ENCODE measurements at regions not wholly inside any gene's neighbourhood (a gene's known extent, or its start where the extent isn't known, plus 50 kb on each side); places are given as distances from the start of the nearest gene placed in this dataset.
"Not testable (repeated sequence)": the region's sequence is repeated elsewhere in the genome, so short reads cannot be mapped to it uniquely, and the experiment has no call there.

DNA sequence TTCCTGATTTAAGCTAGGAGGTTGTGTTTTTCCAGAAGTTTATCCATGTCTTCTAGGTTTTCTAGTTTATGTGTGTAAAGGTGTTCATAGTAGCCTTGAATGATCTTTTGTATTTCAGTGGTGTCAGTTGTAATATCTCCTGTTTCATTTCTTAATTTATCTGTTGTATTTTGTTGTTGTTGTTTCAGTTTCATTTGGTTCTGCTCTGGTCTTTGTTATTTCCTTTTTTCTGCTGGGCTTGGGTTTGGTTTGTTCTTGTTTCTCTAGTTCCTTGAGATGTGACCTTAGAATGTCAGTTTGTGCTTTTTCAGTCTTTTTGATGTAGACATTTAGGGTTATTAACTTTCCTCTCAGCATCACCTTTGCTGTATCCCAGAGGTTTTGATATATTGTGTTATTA lies 62.8 kb downstream of the SCP2D1 start:
- DNase-seq, result not testable (repeated sequence)

DNA sequence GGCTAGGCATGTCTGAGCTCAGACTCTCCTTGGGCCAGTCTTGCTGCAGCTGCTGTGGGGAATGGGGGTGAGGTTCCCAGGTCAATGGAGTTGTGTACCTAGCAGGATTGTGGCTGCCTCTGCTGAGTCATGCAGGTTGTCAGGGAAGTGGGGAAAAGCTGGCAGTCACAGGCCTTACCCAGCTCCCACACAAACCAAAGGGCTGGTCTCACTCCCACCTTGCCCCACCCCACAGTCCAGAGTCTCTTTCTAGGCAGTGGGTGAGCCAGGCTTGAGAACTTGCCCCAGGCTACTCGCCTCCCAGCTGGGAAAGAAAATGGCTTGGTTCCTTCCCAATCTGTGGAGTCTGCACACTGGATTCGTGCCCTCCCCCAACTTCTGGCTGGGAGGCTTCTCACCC lies 65.7 kb downstream of the SCP2D1 start:
- no peak for DNase-seq

DNA sequence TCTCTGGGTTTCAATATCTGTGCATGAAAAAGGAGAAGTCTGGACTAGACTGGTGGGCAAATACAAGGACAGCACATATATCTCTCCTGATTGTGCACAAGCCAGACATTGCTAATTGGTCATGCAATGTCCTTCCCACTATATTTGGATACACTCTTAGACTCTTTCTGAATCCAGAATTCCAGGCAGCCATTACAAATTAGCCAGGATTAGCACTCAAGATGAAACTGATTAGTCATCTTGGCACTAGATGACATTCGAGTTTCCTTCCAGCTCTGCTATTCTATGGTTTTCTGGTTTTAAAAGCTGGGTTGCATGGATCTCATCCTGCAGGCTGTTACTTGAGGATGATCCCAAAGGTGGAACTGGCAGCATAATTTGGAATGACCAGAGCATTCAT lies 73.2 kb downstream of the SCP2D1 start:
- no peak for DNase-seq

DNA sequence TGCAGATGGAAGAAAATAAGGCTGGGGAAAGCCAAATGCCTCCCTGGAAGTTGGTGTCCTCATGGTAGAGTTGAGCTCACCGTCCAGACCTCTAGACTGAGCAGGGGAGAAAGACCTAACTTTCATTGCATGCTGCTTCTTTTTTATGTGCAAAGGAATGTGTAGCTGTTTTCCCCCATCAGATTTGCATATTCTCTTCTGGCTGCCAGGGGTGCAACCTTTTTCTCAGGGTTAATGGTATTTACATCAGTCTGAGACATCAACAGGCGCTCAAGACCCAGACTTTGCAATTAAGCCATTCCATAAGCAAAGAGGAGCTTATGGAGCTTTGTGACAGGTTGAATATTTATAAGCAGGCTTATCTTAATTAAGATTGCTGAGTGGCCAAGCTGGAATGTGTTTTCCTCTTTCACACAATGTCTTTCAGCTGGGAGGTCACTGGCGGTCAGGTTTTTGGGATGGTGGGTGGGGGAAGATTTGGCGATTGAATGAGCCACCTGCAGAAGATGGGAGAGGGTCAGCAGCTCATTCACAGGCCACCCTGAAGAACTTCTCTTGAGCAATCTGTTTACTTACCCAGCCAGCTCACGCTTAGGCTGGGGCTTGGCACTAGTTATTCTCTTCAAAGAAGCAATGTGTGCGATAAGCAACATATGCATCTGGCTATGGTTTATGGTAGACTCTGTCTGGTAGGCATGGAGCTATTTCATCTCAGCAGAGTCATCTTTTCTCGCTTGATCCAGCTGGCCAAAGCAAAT lies 88.6 kb downstream of the SCP2D1 start:
- DNase-seq, result no peak

DNA sequence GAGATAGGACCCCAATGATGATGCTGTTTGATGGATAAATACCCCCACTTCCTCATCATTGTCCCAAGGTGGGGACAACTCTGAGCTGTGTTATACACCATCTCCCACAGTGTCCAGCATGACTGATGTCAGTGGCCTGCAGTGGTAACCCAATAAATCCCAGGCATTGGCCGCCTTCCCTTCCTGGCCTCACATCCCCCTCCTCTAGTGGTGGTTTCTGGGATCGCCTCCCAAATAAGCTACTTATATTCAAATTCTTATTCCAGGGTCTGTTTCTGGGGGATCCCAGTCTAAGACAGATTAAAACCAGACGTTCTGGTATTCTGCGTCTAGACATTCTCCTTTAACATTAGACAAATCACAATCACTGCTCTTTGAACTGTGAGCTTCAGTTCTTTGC lies 90.6 kb downstream of the SCP2D1 start:
- no peak for DNase-seq

DNA sequence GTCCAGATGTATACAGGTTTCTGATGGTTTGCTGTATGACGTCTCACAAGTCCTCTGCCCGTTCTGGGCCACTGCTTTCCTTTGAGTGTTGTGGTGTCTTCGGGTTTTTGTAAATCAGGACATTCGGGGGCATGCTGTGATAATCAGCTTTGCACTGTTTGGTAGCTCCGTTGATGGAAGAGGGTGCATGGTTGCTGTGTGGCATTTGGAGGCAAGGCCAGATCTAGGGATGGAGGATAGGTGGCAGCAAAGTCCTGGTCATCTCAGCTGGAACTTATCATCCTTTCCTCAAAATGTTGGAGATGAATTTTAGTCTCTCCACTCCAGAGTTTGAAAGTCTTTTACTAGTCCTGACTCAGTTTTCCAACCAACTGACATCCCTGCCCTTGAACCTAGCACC lies 91.0 kb downstream of the SCP2D1 start:
- DNase-seq, result no peak

DNA sequence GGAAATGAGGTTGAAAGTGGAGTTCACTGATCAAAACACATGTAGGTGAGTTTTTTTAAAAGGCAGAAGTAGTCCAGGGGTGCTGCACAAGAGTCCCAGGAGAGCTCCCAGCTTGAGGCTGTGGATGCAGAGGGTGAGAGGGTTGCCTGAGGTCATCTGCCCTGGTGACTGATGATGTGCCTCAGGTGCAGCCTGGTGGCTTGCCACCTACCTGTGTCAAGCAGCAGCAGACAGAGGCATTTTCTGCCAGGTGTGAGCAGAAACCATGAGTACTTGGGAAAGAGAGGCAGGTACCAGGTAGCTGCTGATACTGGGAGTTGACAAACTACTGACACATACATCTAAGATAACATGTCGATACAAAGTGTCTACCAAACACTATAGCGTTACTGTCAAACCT lies 92.5 kb downstream of the SCP2D1 start:
- no peak for DNase-seq

DNA sequence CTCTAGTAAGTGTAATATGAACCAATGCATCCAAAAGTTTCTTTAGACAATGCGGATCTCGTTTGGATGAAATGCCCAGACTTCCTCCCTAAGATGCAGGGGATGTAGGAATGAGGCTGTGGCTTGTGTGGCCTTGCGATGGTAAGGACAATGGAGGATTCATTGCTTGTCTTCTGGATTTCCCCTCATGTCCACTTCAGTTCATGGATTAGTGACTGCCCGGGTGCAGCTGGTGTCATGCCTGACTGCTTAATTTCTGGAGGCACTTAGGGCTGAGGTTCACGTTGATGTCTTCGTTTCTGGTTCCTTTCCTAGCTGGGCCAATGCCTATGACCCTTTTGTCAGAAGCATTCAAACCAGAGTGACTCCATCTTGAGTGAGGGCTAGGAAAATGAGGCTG lies 93.8 kb downstream of the SCP2D1 start:
- no peak for DNase-seq

DNA sequence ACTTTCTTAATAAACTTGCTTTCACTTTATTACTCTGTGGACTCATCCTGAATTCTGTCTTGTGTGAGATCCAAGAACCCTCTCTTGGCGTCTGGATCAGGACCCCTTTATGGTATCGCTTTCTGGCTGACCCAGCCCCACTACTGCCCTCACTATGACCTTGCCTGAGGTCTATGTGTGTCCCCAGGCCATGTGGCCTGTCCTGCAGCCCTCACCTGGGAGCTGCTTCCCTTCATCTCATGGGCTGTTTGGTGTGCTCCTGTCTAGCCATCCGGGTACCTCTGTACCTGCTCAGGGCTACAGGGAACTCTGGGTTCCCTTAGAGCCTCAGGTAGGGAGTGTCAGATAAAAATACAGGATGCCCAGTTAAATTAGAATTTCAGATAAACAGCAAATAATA lies 94.5 kb downstream of the SCP2D1 start:
- DNase-seq, result no peak

DNA sequence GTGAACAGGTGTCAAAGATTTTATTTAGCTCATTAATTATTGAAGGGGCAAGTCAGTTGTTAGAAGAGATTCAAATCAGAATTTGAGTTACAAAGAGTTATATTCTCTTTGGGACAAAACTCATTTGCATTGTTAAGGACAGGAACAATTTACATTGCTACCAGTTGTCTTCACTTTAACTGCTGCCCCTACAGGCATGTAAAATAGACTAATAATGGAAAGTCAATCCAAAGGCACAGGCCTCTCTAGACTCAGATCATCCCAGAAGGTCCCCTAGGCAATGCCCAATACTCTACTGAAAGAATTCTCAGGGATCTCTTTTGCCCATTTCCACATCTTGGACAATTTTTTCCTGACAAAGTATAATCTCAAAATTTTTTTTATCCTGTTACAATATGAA lies 95.7 kb downstream of the SCP2D1 start:
- DNase-seq, result no peak

DNA sequence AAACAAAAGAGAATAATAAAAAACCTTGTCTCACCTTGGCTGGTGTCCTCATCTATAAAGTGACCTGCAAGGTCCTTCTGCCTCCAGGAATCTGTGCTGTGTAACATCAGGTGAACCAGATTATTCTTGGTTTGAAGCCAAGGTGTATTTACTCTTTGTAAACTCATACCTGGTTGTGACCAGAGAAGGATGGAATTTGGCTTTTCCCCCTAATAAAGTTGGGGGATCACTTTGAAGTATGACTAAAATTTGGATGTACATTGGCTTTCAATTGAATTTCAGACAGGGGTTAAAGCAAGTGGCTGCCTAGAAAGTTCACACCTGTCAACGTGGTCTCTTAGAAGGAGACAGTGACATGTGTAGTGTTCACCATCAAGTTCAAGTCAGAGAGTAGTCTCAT lies 100.1 kb downstream of the SCP2D1 start:
- DNase-seq, result no peak

DNA sequence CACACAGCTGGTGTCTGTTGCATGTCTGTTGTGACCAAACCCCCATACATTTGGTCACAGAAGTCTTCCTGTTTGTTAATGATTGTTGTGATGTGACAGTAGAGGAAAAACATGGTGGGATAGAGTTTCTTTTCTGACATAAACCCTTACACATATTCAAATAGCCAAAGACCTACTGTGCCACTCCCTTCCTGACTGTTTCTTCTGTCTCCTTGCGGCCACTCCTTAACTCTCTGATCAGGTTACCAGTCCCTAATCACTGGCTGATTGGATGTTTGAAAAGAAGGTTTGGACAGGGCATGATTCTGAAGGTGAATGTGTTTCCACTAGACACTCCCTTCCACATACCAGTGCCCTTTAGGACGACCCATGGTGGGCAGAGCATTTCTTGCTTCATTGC lies 101.2 kb downstream of the SCP2D1 start:
- no peak for DNase-seq

DNA sequence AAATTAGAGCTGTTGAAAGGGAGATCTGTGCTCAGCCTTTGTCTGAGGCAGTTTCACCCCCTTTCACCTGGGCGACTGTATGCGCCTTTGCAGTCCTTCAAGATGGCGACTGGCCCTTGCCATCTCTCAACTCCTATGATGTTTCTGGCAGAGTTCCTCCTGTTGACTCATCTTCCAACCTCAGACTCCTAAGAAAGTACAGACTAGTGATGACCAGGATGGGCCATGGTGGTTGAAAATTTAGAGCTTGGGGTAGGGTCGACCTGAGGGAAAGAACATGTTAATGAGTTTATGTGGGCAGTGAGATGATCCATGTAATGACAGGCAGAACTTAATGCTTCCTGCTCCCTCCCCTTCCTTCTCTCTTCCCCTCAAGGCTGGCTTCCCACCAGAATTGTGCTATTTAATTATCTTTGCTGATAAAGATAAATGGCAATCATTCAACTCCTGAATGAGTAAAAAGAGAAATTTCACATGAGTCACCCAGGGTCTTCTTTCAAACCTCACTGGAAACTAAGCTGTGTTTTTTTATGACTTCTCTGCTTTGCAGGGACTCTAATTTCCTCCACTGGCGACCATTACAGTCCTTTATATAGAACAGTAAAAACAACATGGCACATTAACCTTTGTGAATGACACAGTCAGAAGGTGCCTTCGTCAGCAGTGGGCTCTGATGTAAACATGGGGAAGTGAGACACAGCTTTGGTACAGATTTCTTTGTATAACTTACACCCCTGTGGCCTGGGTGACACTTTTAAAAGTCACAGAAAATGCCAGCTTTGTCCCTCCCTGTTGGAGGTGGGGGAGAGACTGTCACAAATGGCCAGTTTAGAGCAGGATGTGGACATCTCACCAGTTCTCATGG lies 103.5 kb downstream of the SCP2D1 start:
- DNase-seq, result no peak

DNA sequence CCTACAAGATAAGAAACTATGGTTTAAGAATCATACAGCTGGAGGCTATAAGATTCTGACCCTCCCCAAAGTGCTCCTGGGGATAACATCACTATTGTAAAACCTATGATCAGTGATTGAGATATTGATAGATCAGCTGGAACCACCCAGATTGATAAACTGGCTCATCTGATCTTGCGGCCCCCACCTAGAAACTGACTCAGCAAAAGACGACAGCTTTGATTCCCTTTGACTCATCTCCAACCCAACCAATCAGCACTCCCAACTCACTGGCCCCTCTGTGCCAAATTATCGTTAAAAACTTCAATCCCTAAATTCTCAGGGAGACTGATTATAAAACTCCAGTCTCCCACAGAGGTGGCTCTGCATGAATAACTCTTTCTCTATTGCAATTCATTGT lies 106.4 kb downstream of the SCP2D1 start:
- DNase-seq, result no peak

DNA sequence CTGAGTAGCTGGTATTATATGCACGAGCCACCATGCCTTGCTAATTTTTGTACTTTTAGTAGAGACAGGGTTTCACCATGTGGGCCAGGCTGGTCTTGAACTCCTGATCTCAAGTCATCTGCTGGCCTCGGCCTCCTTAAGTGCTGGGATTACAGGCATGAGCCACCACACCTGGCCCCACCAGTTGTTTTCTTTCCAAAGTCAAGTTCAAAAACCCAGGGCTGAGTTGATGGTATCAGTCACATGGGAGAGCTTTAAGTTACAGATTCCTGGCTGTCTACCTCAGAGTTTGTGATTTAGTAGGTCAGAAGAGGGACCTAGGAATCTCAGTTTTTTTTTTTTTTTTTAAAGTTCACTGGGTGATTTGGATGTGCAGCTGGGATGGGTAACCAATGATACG lies 107.7 kb downstream of the SCP2D1 start:
- DNase-seq, result no peak

DNA sequence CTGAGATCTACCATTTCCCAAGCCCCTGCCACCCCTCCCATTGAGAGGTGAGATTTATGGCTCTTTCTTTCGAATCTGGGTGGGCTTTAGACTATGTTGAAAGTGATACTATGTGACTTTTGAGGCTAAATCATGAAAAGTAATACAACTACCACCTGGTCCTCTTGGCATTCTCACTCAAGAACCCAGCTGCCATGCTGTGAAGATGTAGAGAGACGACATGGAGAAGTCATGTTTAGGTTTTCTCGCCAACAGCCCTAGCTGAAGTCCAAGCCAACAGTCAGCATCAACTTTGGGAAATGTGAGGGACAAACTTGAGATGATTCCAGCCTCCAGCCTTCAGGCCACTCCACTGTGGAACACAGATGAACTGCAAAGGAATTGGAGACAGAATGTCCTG lies 108.7 kb downstream of the SCP2D1 start:
- DNase-seq, result no peak

DNA sequence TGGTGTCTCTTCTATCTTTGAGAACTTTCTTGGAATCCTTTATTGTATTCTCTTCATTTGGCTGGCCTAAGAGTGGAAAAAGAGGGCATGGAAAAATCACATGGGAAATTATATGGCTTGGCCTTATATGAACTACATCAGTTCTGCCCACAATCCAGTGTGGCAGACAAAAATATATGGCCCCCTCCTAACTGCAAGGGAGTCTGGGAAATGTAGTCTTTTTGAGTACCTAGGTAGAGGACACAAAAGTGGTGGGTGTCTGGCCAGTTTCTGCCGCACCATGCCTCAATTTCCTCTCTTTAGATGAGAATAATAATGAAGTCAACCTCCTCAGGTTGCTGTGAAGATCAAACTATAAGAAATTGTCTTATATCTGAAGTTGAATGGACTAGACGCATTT lies 109.3 kb downstream of the SCP2D1 start:
- no peak for DNase-seq

DNA sequence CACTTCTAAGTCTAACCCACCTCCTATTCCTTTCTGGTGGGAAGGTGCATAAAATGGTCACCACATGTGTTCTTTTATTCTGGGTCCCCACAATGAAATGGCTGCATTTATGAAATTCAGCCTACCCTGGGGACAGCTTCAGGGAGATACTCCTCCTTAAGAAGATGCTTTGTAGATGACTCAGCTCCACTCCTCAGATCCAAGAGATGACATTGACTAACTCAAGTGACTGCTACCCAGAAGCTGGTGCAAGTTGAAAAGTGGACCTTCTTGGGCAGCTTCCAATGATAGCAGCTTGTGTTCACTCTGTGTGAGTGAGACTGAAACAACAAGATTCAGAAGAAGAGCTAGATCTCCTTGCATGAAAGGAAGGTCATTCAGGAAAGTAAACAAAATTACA lies 113.4 kb downstream of the SCP2D1 start:
- DNase-seq, result no peak

DNA sequence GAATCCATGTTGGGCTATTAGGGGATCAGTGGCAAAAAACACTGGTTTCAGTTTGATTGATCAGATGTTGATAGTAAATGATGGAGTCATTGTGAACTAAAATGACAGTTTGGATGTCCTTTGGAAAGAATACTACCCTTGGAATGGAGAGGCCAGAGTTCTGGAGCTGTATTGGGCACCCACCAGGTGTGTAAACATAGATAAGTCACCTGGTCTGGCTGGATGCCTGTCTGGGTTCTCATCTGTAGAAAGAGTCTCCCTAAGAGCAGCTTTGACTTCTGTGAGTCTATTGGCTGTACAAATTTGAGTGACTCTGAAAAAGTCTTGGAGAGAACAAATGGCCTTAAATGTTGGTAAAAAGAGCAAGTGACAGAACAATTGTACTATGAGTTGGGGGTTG lies 115.0 kb downstream of the SCP2D1 start:
- DNase-seq, result no peak

DNA sequence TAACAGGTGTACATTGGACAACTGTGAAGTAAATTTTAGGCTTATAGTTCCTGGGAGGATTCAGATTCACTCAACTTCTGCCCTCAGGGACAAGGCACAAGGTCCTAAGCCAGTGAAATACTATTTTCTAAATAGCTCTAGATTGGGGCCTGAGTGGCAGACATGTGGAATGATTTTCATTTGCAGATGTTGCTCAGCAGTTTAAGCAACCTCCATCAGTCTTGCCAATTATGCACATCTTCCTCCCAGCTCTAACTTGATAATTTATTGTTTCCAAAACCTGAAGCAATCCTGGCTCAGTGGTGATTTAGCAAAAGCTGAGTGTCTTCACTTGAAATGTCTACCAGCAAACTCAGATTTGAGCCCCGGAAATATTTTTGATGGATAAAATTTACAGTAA lies 116.2 kb downstream of the SCP2D1 start:
- DNase-seq, result no peak

DNA sequence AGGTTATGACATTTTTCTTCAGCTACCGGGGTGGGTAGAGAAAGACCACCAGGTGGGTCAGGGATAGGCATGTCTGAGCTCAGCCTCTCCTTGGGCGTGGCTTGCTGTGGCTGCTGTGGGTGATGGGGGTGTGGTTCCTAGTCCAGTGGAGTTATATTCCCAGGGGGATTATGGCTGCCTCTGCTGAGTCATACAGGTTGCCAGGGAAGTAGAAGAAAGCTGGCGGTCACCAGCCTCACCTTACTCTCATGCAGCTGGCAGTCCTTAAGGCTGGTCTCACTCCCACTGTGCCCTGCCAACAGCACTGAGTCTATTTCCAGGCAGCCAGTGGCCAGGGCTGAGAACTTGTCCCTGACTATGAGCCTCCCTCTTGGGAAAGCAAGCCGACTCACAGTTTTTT lies 130.0 kb downstream of the SCP2D1 start:
- DNase-seq, result no peak

DNA sequence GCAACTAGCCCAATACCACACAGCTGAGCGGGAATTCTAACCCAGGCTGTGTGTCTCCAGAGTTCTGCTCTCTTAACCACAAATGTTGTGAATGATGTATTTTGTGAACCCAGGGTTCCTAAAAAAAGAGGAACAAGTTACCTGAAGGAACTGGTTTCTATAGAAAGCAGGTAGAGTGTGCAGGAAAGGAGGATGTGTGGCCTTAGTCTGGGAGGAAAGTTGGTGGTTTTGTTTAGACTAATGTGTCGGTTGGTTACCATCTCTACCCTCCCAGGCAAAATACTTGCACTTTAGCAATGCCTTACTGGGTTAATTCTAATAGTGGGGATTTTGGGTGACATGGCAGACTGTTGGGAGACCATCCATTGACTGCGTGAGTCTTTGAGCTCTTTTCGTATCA lies 143.3 kb downstream of the SCP2D1 start:
- no peak for DNase-seq

DNA sequence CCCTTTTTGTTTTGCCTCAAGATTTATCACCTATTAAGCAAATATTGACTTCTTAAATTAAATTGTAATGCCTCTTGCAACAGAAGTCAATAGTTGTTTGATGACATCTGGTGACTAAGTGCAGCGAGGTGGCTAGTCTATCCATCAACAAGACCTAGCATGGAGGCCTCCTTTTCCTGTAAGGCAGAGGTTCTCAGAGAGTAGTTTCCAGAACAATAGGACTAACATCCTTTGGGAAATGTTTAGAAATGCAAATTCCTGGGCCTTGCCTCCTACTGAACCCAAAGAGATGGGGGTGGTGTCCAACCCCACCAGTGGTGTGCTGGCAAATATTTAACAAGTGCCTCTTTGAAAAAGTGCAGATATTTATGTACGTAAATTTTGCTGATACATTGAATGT lies 143.7 kb downstream of the SCP2D1 start:
- DNase-seq, result no peak

DNA sequence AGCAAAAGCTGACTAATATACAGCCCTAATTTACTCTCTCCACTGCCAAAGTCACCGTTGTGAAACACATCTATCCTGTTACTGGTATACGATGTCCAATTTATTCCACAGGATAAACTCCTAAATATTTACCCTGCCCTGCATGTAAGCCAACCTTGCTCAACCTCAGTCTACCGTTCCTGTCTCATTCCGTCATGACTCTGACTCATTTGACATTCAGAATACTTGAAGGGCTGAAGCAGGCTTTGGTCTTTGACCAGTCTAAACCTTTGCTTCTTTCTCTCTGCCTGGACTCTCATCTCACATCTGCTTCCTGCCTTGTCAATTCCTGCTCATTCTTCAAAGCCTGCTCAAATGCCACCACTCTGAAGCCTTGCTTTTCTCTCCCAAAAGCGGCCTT lies 157.5 kb downstream of the SCP2D1 start:
- DNase-seq, result no peak

DNA sequence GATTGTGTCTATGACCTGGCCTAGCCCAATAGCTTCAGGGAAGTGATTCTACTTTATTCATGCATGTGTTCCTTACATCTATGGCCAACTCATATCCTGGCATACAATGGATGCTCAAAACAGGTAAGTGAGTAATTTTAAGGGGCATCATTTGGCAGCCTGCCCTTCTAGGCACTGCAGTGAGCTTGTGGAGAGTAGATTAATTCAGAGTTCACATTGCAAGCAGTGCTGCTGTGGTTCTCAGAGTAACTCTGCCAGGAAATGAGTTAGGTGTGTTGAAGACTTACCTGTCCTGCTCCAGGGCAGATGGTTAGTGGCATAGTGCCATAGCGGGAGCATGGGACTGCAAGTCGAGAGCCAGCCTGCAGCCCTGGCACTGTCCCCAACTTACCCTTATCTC lies 158.0 kb downstream of the SCP2D1 start:
- no peak for DNase-seq

All from activated gamma-delta T cell treated with Interleukin-2 at 50 U/mL for 16 hours (primary cell).